IPS DF 6.9 (cell line): ENCODE measurements at regions not wholly inside any gene's neighbourhood (a gene's known extent, or its start where the extent isn't known, plus 50 kb on each side); places are given as distances from the start of the nearest gene placed in this dataset.

Source experiments
- DNase-seq: peaks from one replicate; pipeline ENCODE4 v3.0.0-alpha.2; 2013; ENCODE audit warnings: low read depth, low spot score
- H3K27ac ChIP-seq: one replicate; pipeline ENCODE4 v1.5.1; 2013; ENCODE audit warnings: low read length, control low read depth
- H3K27me3 ChIP-seq: 2 replicates; pipeline ENCODE4 v1.6.1; 2013; ENCODE audit warnings: mild to moderate bottlenecking, low read length; ENCODE audit not compliant: control insufficient read depth, insufficient read depth
- H3K36me3 ChIP-seq: 2 replicates; pipeline ENCODE4 v1.6.1; 2013; ENCODE audit warnings: low read length; ENCODE audit not compliant: control insufficient read depth, insufficient read depth
- H3K4me1 ChIP-seq: 2 replicates; pipeline ENCODE4 v1.6.1; 2013; ENCODE audit warnings: low read length; ENCODE audit not compliant: control insufficient read depth, insufficient read depth
- H3K4me3 ChIP-seq: 2 replicates; pipeline ENCODE4 v1.5.1; 2013; ENCODE audit warnings: mild to moderate bottlenecking, low read length
- H3K9me3 ChIP-seq: 2 replicates; pipeline ENCODE4 v1.6.1; 2013; ENCODE audit warnings: low read length, inconsistent platforms; ENCODE audit not compliant: control insufficient read depth, insufficient read depth
- WGBS: extraction: QIAGEN DNeasy Blood & Tissue Kit; methylation state at CpG from one replicate; pipeline ENCODE4 v1.1.7; 2013; ENCODE audit warnings: mixed read lengths, missing lambda C conversion rate; ENCODE audit not compliant: insufficient read length, insufficient coverage; 5-methylcytosine and 5-hydroxymethylcytosine counted together

GRCh38 chr12:33267641-33268040 lies 172.0 kb downstream of the SYT10 start:
- H3K4me3 ChIP-seq: no peak overlapping the region
- no peaks in the 10 kb centered on the region for H3K27me3 ChIP-seq
- no peak for DNase-seq
- no peaks in the 10 kb centered on the region for H3K9me3 ChIP-seq
- no peaks in the 10 kb centered on the region for H3K4me1 ChIP-seq
- H3K27ac ChIP-seq: no peak overlapping the region
- no peaks in the 10 kb centered on the region for H3K36me3 ChIP-seq

- no peaks in the 10 kb centered on the region for H3K36me3 ChIP-seq
- no peak overlapping the region for H3K4me3 ChIP-seq
- H3K9me3 ChIP-seq: no peaks in the 10 kb centered on the region
- no peak overlapping the region for H3K27ac ChIP-seq
- no CpG with 5 or more reads among the region's 2 CpGs for WGBS
- DNase-seq: no peak
- H3K4me1 ChIP-seq: no peaks in the 10 kb centered on the region
- no peaks in the 10 kb centered on the region for H3K27me3 ChIP-seq
These were observed 173.7 kb downstream of the SYT10 start for GRCh38 chr12:33265900-33266299.

GRCh38 chr12:33265033-33265731 lies 174.4 kb downstream of the SYT10 start:
- WGBS: no CpG with 5 or more reads among the region's 1 CpG
- Histone ChIP-seq H3K27ac (no peak overlapping the region), H3K4me3 (no peak overlapping the region), H3K4me1 (no peaks in the 10 kb centered on the region), H3K36me3 (no peaks in the 10 kb centered on the region), H3K9me3 (no peaks in the 10 kb centered on the region), H3K27me3 (no peaks in the 10 kb centered on the region)
- no peak for DNase-seq

- WGBS: no CpG with 5 or more reads among the region's 1 CpG
- Histone ChIP-seq H3K9me3 (no peaks in the 10 kb centered on the region), H3K27ac (no peak overlapping the region), H3K4me3 (no peak overlapping the region), H3K27me3 (no peaks in the 10 kb centered on the region), H3K36me3 (no peaks in the 10 kb centered on the region), H3K4me1 (no peaks in the 10 kb centered on the region)
- DNase-seq: no peak
These were observed 186.4 kb downstream of the SYT10 start for GRCh38 chr12:33253178-33253577.

GRCh38 chr12:33251548-33251947 lies 188.1 kb downstream of the SYT10 start:
- DNase-seq: no peak
- Histone ChIP-seq H3K36me3 (no peaks in the 10 kb centered on the region), H3K4me3 (no peak overlapping the region), H3K4me1 (no peaks in the 10 kb centered on the region), H3K9me3 (no peaks in the 10 kb centered on the region), H3K27me3 (no peaks in the 10 kb centered on the region), H3K27ac (no peak overlapping the region)

GRCh38 chr12:33248364-33248763 lies 191.3 kb downstream of the SYT10 start:
- Histone ChIP-seq H3K4me3 (no peak overlapping the region), H3K4me1 (no peaks in the 10 kb centered on the region), H3K36me3 (no peaks in the 10 kb centered on the region), H3K27ac (no peak overlapping the region), H3K9me3 (no peaks in the 10 kb centered on the region), H3K27me3 (no peaks in the 10 kb centered on the region)
- no peak for DNase-seq
- WGBS: 100% methylated on average over 1 of the region's 3 CpGs

DNA sequence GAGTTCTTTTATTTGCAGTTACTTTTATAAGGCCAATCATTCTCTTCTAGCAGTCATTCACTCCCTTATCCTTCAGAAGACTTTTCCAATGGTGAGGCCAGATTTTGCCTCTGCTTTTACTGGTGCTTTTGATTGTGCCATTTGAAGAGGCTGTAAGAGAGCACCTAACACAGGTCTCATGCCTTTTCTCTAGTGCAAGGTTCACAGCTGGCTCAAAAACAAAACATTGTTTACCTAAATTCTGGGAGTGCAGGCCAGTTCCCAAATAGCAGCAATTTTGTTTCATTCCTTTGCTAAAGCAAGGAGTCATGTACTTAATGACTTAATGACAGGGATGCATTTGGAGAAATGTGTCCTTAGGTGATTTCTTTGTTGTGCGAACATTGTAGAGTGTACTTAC lies 192.0 kb downstream of the SYT10 start:
- Histone ChIP-seq H3K36me3 (no peaks in the 10 kb centered on the region), H3K27ac (no peak overlapping the region), H3K27me3 (no peaks in the 10 kb centered on the region), H3K9me3 (no peaks in the 10 kb centered on the region), H3K4me1 (no peaks in the 10 kb centered on the region), H3K4me3 (no peak overlapping the region)
- WGBS: no CpG with 5 or more reads among the region's 1 CpG
- no peak for DNase-seq

GRCh38 chr12:33245434-33245833 lies 194.2 kb downstream of the SYT10 start:
- no peak overlapping the region for H3K27ac ChIP-seq
- no peak overlapping the region for H3K4me3 ChIP-seq
- no peaks in the 10 kb centered on the region for H3K9me3 ChIP-seq
- H3K27me3 ChIP-seq: no peaks in the 10 kb centered on the region
- no CpG with 5 or more reads among the region's 4 CpGs for WGBS
- DNase-seq: no peak
- H3K36me3 ChIP-seq: no peaks in the 10 kb centered on the region
- no peaks in the 10 kb centered on the region for H3K4me1 ChIP-seq

GRCh38 chr12:33226671-33227070 lies 212.9 kb downstream of the SYT10 start:
- Histone ChIP-seq H3K4me1 (no peaks in the 10 kb centered on the region), H3K4me3 (no peak overlapping the region), H3K36me3 (no peaks in the 10 kb centered on the region), H3K27ac (no peak overlapping the region), H3K9me3 (no peaks in the 10 kb centered on the region), H3K27me3 (no peaks in the 10 kb centered on the region)
- DNase-seq: no peak

- WGBS: no CpG with 5 or more reads among the region's 3 CpGs
- H3K4me3 ChIP-seq: no peak overlapping the region
- no peaks in the 10 kb centered on the region for H3K36me3 ChIP-seq
- DNase-seq: no peak
- H3K27ac ChIP-seq: no peak overlapping the region
- H3K27me3 ChIP-seq: no peaks in the 10 kb centered on the region
- no peaks in the 10 kb centered on the region for H3K9me3 ChIP-seq
- no peaks in the 10 kb centered on the region for H3K4me1 ChIP-seq
These were observed 215.7 kb downstream of the SYT10 start for GRCh38 chr12:33223956-33224355.

- H3K36me3 ChIP-seq: no peaks in the 10 kb centered on the region
- WGBS: no CpG with 5 or more reads among the region's 4 CpGs
- H3K27ac ChIP-seq: no peak overlapping the region
- no peaks in the 10 kb centered on the region for H3K27me3 ChIP-seq
- H3K4me3 ChIP-seq: no peak overlapping the region
- no peaks in the 10 kb centered on the region for H3K4me1 ChIP-seq
- H3K9me3 ChIP-seq: no peaks in the 10 kb centered on the region
- no peak for DNase-seq
These were observed 217.3 kb downstream of the SYT10 start for GRCh38 chr12:33222357-33222756.
